Transverse colon (tissue), 3 donors: ENCODE measurements at regions not wholly inside any gene's neighbourhood (a gene's known extent, or its start where the extent isn't known, plus 50 kb on each side); places are given as distances from the start of the nearest gene placed in this dataset.

Experiments
- CTCF ChIP-seq, 5 experiments: fragments of 200-600 bp in 3 of 5; fragments of 450-650 bp in 2 of 5; sonication (generic) in 3 of 5; IDR thresholded peaks; 1 replicate in 2 of 5; 2 replicates in 3 of 5; pipeline ENCODE4 v1.5.1; 2016 to 2017; ENCODE audit warnings: antibody characterized with exemption in 5 of 5, inconsistent platforms in 3 of 5, mild to moderate bottlenecking in 2 of 5, moderate library complexity in 1 of 5
- POLR2A ChIP-seq: fragments of 450-650 bp; IDR thresholded peaks from one replicate; pipeline ENCODE4 v1.6.1; 2016; ENCODE audit warnings: antibody characterized with exemption, mild to moderate bottlenecking, moderate library complexity

GRCh38 chr12:46698003-46698402, 127.8 kb downstream of the SLC38A4 start:
- no peak for TF ChIP-seq CTCF (IDR thresholded peaks at IDR 0.05)
- no peak for TF ChIP-seq POLR2A
